NCI-H524 (cell line): ENCODE measurements at regions not wholly inside any gene's neighbourhood (a gene's known extent, or its start where the extent isn't known, plus 50 kb on each side); places are given as distances from the start of the nearest gene placed in this dataset.
A peak's percentile ranks its signal among the peaks of the same experiment; 100 is the strongest.

Experiments
- DNase-seq, 2 experiments: peaks; one replicate each; lab custom pipeline; 2025; lab: John Stamatoyannopoulos, UW

GRCh38 chr1:82567348-82567747 is 766.6 kb downstream of the ADGRL2 start:
- DNase-seq: no peak

DNA sequence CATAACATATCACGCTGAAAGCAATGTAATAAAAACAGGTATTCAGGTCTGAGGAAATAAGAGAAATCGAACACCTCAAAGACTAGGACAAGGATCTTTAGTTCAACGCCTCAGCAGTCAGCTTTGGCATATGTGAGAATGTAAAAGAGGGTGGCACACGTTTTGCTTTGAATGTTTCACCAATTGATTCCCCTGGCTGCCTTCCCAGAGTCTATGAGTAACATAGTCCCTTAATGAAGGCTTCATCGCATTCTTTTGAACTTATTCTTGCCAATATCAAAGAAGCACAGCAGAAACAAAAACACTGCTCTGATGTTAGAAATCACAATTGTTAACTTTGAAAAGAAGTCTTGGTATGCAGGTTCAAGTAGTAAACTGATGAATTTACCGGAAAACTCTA is 764.8 kb downstream of the ADGRL2 start:
- DNase-seq: no peak

DNA sequence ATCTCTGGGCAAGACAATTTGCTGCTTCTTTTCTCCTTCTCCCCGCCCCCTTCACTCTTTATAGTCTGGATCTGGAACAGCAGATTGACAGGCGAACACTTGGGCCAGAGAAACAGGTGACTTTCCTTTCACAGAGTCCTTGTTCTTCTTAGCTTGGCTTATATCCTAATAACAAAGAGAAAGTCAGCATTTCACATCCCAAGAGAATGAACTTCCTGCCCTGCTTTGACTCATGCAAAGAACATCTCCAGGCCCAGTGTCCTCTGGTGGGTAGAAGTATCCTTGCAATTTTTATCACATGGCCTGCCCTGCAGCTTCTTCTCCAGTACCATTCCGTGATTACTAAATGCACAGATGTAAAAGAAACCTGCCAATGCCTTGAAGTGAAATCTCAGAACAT is 764.4 kb downstream of the ADGRL2 start:
- DNase-seq: no peak

DNA sequence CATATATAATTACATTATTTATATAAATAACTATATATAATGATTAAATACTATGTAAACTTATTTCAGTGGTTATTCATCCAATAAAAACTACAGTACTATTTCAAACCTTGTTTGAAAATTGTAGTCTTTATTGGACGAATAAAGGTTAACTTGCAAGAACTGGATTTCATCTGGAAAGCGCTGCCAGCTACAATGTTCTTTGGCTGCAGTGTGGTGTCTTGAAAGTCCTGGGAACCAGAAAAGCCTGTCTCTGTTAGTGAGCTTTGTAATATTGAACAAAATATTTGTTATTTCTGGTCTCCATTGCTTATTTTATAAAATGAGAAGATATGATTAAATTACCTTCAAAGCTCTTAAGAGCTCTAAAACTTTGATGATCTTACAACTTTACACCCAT is 763.6 kb downstream of the ADGRL2 start:
- no peak for DNase-seq

- no peak for DNase-seq
These were observed 761.7 kb downstream of the ADGRL2 start for GRCh38 chr1:82562448-82562847.

GRCh38 chr1:82560566-82560965 is 759.8 kb downstream of the ADGRL2 start:
- no peak for DNase-seq

GRCh38 chr1:82555501-82555900 is 754.8 kb downstream of the ADGRL2 start:
- no peak for DNase-seq

- no peak for DNase-seq
These were observed 749.1 kb downstream of the ADGRL2 start for GRCh38 chr1:82549841-82550240.

GRCh38 chr1:82542766-82543165 is 742.0 kb downstream of the ADGRL2 start:
- no peak for DNase-seq

DNA sequence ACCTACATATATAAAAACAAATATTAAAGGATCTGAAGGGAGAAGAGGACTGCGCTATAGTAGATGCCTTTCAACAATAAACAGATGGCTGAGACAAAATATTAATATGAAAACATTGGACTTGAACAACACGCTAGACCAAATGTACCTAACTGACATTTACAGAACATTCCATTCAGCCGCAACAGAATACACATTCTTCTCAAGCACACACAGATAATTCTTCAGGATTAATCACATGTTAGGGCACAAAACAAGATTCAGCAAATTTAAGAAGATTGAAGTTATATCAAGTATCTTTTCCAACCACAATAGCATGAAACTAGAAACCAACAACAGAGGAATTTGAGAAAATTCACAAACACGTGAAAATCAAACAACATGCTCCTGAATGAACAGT is 741.4 kb downstream of the ADGRL2 start:
- DNase-seq: no peak

- DNase-seq: no peak
These were observed 739.3 kb downstream of the ADGRL2 start for GRCh38 chr1:82540006-82540405.

- no peak for DNase-seq
These were observed 738.1 kb downstream of the ADGRL2 start for GRCh38 chr1:82538876-82539275.

DNA sequence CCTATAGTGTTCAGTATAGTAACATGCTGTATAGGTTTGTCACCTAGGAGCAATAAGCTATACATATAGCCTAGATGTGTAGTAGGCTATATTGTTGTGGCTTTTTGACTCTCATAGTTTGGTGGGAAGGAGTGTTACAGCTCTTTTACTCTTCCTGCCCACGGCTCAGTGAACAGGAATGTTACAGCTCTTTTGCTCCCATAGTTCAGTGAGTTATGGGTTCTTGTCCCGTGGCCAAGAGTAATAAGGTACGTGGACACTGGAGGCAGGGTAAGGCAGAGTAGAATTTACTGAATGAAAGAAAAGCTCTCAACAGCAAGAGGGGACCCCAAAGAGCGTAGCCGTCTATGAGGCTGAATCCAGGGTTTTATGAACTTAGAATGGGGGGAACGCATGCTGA is 734.3 kb downstream of the ADGRL2 start:
- no peak for DNase-seq

DNA sequence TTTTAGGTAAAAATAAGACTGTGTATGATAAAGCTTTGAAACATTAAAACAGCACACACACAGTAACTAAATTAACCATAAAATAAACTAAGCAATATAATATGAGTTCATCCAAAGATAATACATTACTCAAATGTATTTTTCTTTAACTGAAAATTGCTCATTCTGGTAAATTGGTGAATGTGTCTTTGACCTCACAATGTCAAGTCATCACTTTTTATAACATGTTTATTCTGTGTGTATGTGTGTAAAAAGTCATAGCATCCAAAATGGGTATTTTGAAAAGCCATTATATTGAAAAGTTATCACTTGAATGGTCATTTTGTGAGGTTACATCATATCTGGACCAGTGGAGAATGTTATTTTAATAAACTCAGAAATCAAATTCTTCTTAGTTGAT is 724.6 kb downstream of the ADGRL2 start:
- DNase-seq: no peak

- no peak for DNase-seq
These were observed 719.9 kb downstream of the ADGRL2 start for GRCh38 chr1:82520611-82521010.

- no peak for DNase-seq
These were observed 716.9 kb downstream of the ADGRL2 start for GRCh38 chr1:82517586-82517985.

- DNase-seq: no peak
These were observed 714.9 kb downstream of the ADGRL2 start for GRCh38 chr1:82515650-82516049.

DNA sequence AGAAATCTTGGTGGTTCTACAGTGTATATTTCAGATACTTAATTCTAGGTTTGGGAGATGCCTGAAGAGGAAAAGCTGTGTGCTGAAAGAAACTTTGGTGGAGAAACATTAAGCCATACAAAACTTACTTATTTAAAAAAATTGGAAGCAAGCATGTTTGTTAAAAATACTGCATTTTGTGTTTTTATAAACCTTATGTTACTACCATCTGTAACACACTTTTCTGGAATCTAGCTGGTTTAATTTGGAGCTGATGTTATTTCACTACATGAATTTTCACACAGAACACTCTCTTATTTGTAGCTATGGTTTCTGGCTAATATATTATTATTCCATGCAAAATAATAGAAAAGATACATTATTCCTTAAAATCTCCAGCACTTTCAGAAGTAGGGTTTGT is 710.7 kb downstream of the ADGRL2 start:
- no peak for DNase-seq

- DNase-seq: no peak
These were observed 709.7 kb downstream of the ADGRL2 start for GRCh38 chr1:82510431-82510830.

- DNase-seq: no peak
These were observed 706.3 kb downstream of the ADGRL2 start for GRCh38 chr1:82507011-82507410.

DNA sequence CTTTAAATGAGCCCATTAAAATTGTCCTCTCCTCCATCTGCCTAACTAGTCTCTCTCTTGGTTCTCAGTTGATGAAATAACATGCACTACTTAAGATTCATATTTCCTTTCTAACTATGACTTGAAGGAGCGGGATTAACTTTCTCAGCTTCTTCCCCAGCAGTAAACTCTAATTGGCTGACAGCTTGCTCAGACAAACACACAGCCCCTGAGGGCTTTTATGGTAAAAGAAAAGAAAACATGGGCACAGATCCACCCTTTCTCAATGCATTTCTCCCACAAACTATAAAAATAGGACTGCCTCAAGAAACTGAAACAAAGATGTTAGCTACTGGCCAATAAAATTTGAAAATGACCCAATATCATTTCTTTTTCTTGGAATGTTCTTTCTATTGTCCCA is 703.1 kb downstream of the ADGRL2 start:
- peak in 1 of 2 experiments; percentile 67 for DNase-seq

DNA sequence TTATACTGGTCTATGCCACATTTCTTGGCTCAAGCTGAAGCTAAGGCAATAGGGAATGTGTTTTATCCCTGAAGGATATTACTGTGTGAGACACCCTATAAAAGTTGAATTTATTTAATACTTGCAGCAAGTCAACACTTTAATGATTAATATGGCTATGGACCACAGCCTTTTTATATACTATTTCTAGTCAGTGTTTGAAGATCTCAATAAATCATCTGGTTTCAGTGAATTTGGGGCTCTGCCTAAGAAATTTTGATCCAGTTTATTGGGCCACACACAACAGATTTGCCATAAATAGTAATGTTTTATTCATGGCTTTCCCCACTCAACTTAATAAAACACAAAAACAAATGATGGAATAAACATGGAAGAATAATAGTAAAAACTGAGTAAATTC is 698.3 kb downstream of the ADGRL2 start:
- no peak for DNase-seq

GRCh38 chr1:82494117-82494516 is 693.4 kb downstream of the ADGRL2 start:
- no peak for DNase-seq

GRCh38 chr1:82492159-82492558 is 691.4 kb downstream of the ADGRL2 start:
- DNase-seq: no peak
